GM12892 (cell line): ENCODE measurements at regions not wholly inside any gene's neighbourhood (a gene's known extent, or its start where the extent isn't known, plus 50 kb on each side); places are given as distances from the start of the nearest gene placed in this dataset.
"Not testable (repeated sequence)": the region's sequence is repeated elsewhere in the genome, so short reads cannot be mapped to it uniquely, and the experiment has no call there.

Experiments
- DNase-seq: peaks from one replicate; pipeline ENCODE4 v3.0.0; 2011; ENCODE audit not compliant: insufficient read length
- FAIRE-seq: peaks from 2 replicates; lab custom pipeline; 2011; peaks lifted over from hg19 to GRCh38; lab: Jason Lieb, UNC
- POLR2A ChIP-seq: IDR thresholded peaks from 2 replicates; pipeline ENCODE4 v1.6.1; 2011; ENCODE audit warnings: low read depth, low read length, control low read depth
- POLR2AphosphoS5 ChIP-seq: IDR thresholded peaks from 2 replicates; pipeline ENCODE4 v1.6.1; 2011; ENCODE audit warnings: low read depth, low read length, control low read depth
- TAF1 ChIP-seq: IDR thresholded peaks from 2 replicates; pipeline ENCODE4 v1.6.1; 2011; ENCODE audit warnings: low read depth, mild to moderate bottlenecking, control low read depth, low read length, borderline replicate concordance

- FAIRE-seq (no peak), DNase-seq (no peak)
- TF ChIP-seq TAF1 (no peak), POLR2AphosphoS5 (no peak), POLR2A (no peak)
Measured at GRCh38 chr12:124222368-124223245, 72.3 kb upstream of the RFLNA start.

- not testable (repeated sequence) for DNase-seq, FAIRE-seq
Measured at GRCh38 chr12:124223733-124224138, 71.2 kb upstream of the RFLNA start.

GRCh38 chr12:124224535-124225110 lies 70.3 kb upstream of the RFLNA start:
- FAIRE-seq = no peak
- no peak for DNase-seq
- TF ChIP-seq TAF1 = no peak
- TF ChIP-seq POLR2AphosphoS5 = no peak
- no peak for TF ChIP-seq POLR2A

GRCh38 chr12:124225730-124226129 lies 69.2 kb upstream of the RFLNA start:
- TF ChIP-seq POLR2AphosphoS5 (no peak), POLR2A (no peak), TAF1 (no peak)
- FAIRE-seq (no peak), DNase-seq (no peak)

- DNase-seq (no peak), FAIRE-seq (no peak)
- TF ChIP-seq TAF1 (no peak), POLR2A (no peak), POLR2AphosphoS5 (no peak)
Measured at GRCh38 chr12:124227951-124228711, 66.8 kb upstream of the RFLNA start.

GRCh38 chr12:124229520-124229919 lies 65.4 kb upstream of the RFLNA start:
- DNase-seq = no peak
- TF ChIP-seq POLR2A (no peak), POLR2AphosphoS5 (no peak), TAF1 (no peak)
- FAIRE-seq = no peak

- DNase-seq (no peak), FAIRE-seq (no peak)
- TF ChIP-seq POLR2A (no peak), POLR2AphosphoS5 (no peak), TAF1 (no peak)
Measured at GRCh38 chr12:124230117-124230757, 64.7 kb upstream of the RFLNA start.

GRCh38 chr12:124230789-124231188 lies 64.1 kb upstream of the RFLNA start:
- DNase-seq (no peak), FAIRE-seq (no peak)
- TF ChIP-seq POLR2A = no peak
- no peak for TF ChIP-seq TAF1
- no peak for TF ChIP-seq POLR2AphosphoS5

GRCh38 chr12:124231980-124232653 lies 62.8 kb upstream of the RFLNA start:
- TF ChIP-seq POLR2A (no peak), POLR2AphosphoS5 (no peak), TAF1 (no peak)
- FAIRE-seq (no peak), DNase-seq (no peak)

GRCh38 chr12:124232654-124232987 lies 62.3 kb upstream of the RFLNA start:
- DNase-seq (no peak), FAIRE-seq (no peak)
- TF ChIP-seq TAF1 = no peak
- no peak for TF ChIP-seq POLR2AphosphoS5
- TF ChIP-seq POLR2A = no peak
